ENCODE measurements at regions not wholly inside any gene's neighbourhood (a gene's known extent, or its start where the extent isn't known, plus 50 kb on each side); places are given as distances from the start of the nearest gene placed in this dataset.

- TF ChIP-seq POLR2A (IDR thresholded peaks at IDR 0.05), result no peak
- TF ChIP-seq, protein P1, sequence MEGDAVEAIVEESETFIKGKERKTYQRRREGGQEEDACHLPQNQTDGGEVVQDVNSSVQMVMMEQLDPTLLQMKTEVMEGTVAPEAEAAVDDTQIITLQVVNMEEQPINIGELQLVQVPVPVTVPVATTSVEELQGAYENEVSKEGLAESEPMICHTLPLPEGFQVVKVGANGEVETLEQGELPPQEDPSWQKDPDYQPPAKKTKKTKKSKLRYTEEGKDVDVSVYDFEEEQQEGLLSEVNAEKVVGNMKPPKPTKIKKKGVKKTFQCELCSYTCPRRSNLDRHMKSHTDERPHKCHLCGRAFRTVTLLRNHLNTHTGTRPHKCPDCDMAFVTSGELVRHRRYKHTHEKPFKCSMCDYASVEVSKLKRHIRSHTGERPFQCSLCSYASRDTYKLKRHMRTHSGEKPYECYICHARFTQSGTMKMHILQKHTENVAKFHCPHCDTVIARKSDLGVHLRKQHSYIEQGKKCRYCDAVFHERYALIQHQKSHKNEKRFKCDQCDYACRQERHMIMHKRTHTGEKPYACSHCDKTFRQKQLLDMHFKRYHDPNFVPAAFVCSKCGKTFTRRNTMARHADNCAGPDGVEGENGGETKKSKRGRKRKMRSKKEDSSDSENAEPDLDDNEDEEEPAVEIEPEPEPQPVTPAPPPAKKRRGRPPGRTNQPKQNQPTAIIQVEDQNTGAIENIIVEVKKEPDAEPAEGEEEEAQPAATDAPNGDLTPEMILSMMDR (IDR thresholded peaks at IDR 0.05 in 4 of 5, conservative IDR thresholded peaks at IDR 0.05 in 1 of 5), result no peak
These were observed 99.0 kb upstream of the ZMIZ1 start for GRCh38 chr10:78969719-78970118.

Data from gastrocnemius medialis (tissue), 4 donors.